Activated B cell treated with CpG ODN at 0.5 μM for 24 hours (primary cell): ENCODE measurements at regions not wholly inside any gene's neighbourhood (a gene's known extent, or its start where the extent isn't known, plus 50 kb on each side); places are given as distances from the start of the nearest gene placed in this dataset.

Source experiments
- ATAC-seq: fragments of 200-7000 bp; cut with Tn5 transposase; one replicate; pipeline ENCODE4 v1.10.0; 2021; ENCODE audit warnings: low read depth, mild to moderate bottlenecking, moderate library complexity
- CTCF ChIA-PET: fragments of 350-600 bp; sonication (Branson Sonifier 250); formaldehyde crosslinking; loops from one replicate; lab custom pipeline; 2021; ENCODE audit warnings: antibody characterized with exemption; lab: Charles Lee
- POLR2A ChIA-PET: fragments of 350-600 bp; sonication (Branson Sonifier 250); formaldehyde crosslinking; loops from one replicate; lab custom pipeline; 2021; ENCODE audit warnings: antibody characterized with exemption; lab: Charles Lee
- DNase-seq: peaks from one replicate; pipeline ENCODE4 v3.0.0; 2022
- H3K27ac Mint-ChIP-seq: one replicate; pipeline ENCODE4 v1.8.0; 2020; ENCODE audit warnings: mixed read lengths
- H3K27me3 Mint-ChIP-seq: one replicate; pipeline ENCODE4 v1.8.0; 2021; ENCODE audit warnings: mixed read lengths
- H3K36me3 Mint-ChIP-seq: one replicate; pipeline ENCODE4 v1.8.0; 2021; ENCODE audit warnings: low read depth, mixed read lengths
- H3K4me1 Mint-ChIP-seq: one replicate; pipeline ENCODE4 v1.8.0; 2021; ENCODE audit warnings: mixed read lengths
- H3K4me3 Mint-ChIP-seq: one replicate; pipeline ENCODE4 v1.8.0; 2020; ENCODE audit warnings: mild to moderate bottlenecking, mixed read lengths
- H3K9me3 Mint-ChIP-seq: one replicate; pipeline ENCODE4 v1.8.0; 2020; ENCODE audit warnings: mixed read lengths
- CTCF ChIP-seq: fragments of 200-600 bp; IDR thresholded peaks from one replicate; pipeline ENCODE4 v1.8.0; 2022; ENCODE audit warnings: antibody characterized with exemption, mild to moderate bottlenecking
- intact Hi-C: fragments of 100-400 bp; cut with micrococcal nuclease; formaldehyde crosslinking; loops from one replicate; pipeline ENCODE4 v1.15.1; 2024

GRCh38 chr4:24158031-24158430, 268.2 kb upstream of the PPARGC1A start:
- Mint-ChIP-seq H3K27me3 (no peaks in the 10 kb centered on the region), H3K9me3 (no peaks in the 10 kb centered on the region), H3K4me3 (no peak overlapping the region), H3K4me1 (no peaks in the 10 kb centered on the region), H3K36me3 (no peaks in the 10 kb centered on the region), H3K27ac (no peak overlapping the region)
- intact Hi-C loops: no loop called here
- POLR2A ChIA-PET: no interaction called here
- TF ChIP-seq CTCF: no peak
- CTCF ChIA-PET: no interaction called here
- DNase-seq: no peak
- ATAC-seq: no peak

- H3K4me1 Mint-ChIP-seq: no peaks in the 10 kb centered on the region
- H3K27ac Mint-ChIP-seq: no peak overlapping the region
- CTCF ChIA-PET: no interaction called here
- no peaks in the 10 kb centered on the region for H3K9me3 Mint-ChIP-seq
- POLR2A ChIA-PET: no interaction called here
- DNase-seq (no peak), ATAC-seq (no peak)
- H3K4me3 Mint-ChIP-seq: no peak overlapping the region
- no peak for TF ChIP-seq CTCF
- no peaks in the 10 kb centered on the region for H3K27me3 Mint-ChIP-seq
- intact Hi-C loops: no loop called here
- H3K36me3 Mint-ChIP-seq: no peaks in the 10 kb centered on the region
These were observed 260.2 kb upstream of the PPARGC1A start for GRCh38 chr4:24150034-24150433.

GRCh38 chr4:24146127-24146526, 256.3 kb upstream of the PPARGC1A start:
- Mint-ChIP-seq H3K27ac (no peak overlapping the region), H3K36me3 (no peaks in the 10 kb centered on the region), H3K9me3 (no peaks in the 10 kb centered on the region), H3K4me1 (no peaks in the 10 kb centered on the region), H3K4me3 (no peak overlapping the region), H3K27me3 (no peaks in the 10 kb centered on the region)
- intact Hi-C loops: no loop called here
- POLR2A ChIA-PET: no interaction called here
- ATAC-seq (no peak), DNase-seq (no peak)
- no peak for TF ChIP-seq CTCF
- CTCF ChIA-PET: no interaction called here

- Mint-ChIP-seq H3K4me1 (no peaks in the 10 kb centered on the region), H3K27me3 (no peaks in the 10 kb centered on the region), H3K27ac (no peak overlapping the region), H3K9me3 (no peaks in the 10 kb centered on the region), H3K4me3 (no peak overlapping the region), H3K36me3 (no peaks in the 10 kb centered on the region)
- no peak for ATAC-seq
- intact Hi-C loops: no loop called here
- TF ChIP-seq CTCF: no peak
- ChIA-PET POLR2A (no interaction called here), CTCF (no interaction called here)
- DNase-seq: no peak
These were observed 255.7 kb upstream of the PPARGC1A start for GRCh38 chr4:24145591-24145990.

- CTCF ChIA-PET: no interaction called here
- POLR2A ChIA-PET: no interaction called here
- ATAC-seq (no peak), DNase-seq (no peak)
- no peaks in the 10 kb centered on the region for H3K27me3 Mint-ChIP-seq
- no peak for TF ChIP-seq CTCF
- no peaks in the 10 kb centered on the region for H3K36me3 Mint-ChIP-seq
- no peak overlapping the region for H3K27ac Mint-ChIP-seq
- intact Hi-C loops: no loop called here
- H3K9me3 Mint-ChIP-seq: no peaks in the 10 kb centered on the region
- no peaks in the 10 kb centered on the region for H3K4me1 Mint-ChIP-seq
- H3K4me3 Mint-ChIP-seq: no peak overlapping the region
These were observed 254.5 kb upstream of the PPARGC1A start for GRCh38 chr4:24144381-24144780.
